ENCODE measurements at regions not wholly inside any gene's neighbourhood (a gene's known extent, or its start where the extent isn't known, plus 50 kb on each side); places are given as distances from the start of the nearest gene placed in this dataset.
"Not testable (repeated sequence)": the region's sequence is repeated elsewhere in the genome, so short reads cannot be mapped to it uniquely, and the experiment has no call there.

DNA sequence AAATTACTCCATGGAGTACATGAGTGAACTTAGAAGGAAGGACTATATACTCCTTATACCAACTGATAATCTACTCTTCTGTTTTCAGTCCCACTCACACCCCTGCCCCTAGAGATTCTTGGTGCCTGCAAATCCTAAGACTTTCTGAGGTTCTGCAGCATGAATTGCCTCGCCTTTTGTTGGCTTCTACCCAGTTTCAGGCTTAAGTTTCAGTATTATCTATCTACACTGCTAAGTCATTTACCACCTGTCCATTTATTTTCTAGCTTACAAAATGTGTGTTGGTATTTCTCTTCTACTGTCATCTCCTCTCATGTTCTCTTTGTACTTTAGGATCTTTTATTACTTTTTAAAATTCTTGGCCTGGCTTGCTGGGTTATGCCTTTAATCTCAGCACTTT lies 94.4 kb upstream of the AMOT start:
- TF ChIP-seq CTCF (conservative IDR thresholded peaks at IDR 0.05; ENCODE audit: low read length) = no peak
- DNase-seq (ENCODE audit: low read depth) = no peak
- no peak overlapping the region for H3K4me3 ChIP-seq (ENCODE audit: low read length)

- no peak for TF ChIP-seq CTCF (conservative IDR thresholded peaks at IDR 0.05; ENCODE audit: low read length)
- no peak for DNase-seq (ENCODE audit: low read depth)
- H3K4me3 ChIP-seq (ENCODE audit: low read length) = no peak overlapping the region
Observed at GRCh38 chrX:112931900-112932299, 91.3 kb upstream of the AMOT start.

- DNase-seq (ENCODE audit: low read depth) = no peak
- no peak overlapping the region for H3K4me3 ChIP-seq (ENCODE audit: low read length)
- TF ChIP-seq CTCF (conservative IDR thresholded peaks at IDR 0.05; ENCODE audit: low read length) = no peak
Observed at GRCh38 chrX:112931478-112931877, 90.8 kb upstream of the AMOT start.

- not testable (repeated sequence) for H3K4me3 ChIP-seq (ENCODE audit: low read length); DNase-seq (ENCODE audit: low read depth)
Observed at GRCh38 chrX:112923381-112923780, 82.8 kb upstream of the AMOT start.

- DNase-seq (ENCODE audit: low read depth) = no peak
- peak; percentile 7; the same call in 1 of the 2 replicates for TF ChIP-seq CTCF (conservative IDR thresholded peaks at IDR 0.05; ENCODE audit: low read length)
- no peak overlapping the region for H3K4me3 ChIP-seq (ENCODE audit: low read length)
Observed at GRCh38 chrX:112913807-112914206, 73.2 kb upstream of the AMOT start.

GRCh38 chrX:112910418-112910817 lies 69.8 kb upstream of the AMOT start:
- H3K4me3 ChIP-seq (ENCODE audit: low read length) = no peak overlapping the region
- TF ChIP-seq CTCF (conservative IDR thresholded peaks at IDR 0.05; ENCODE audit: low read length) = no peak
- DNase-seq (ENCODE audit: low read depth) = no peak

- no peak for TF ChIP-seq CTCF (conservative IDR thresholded peaks at IDR 0.05; ENCODE audit: low read length)
- no peak for DNase-seq (ENCODE audit: low read depth)
- no peak overlapping the region for H3K4me3 ChIP-seq (ENCODE audit: low read length)
Observed at GRCh38 chrX:112901869-112902725, 61.5 kb upstream of the AMOT start.
